Fibroblast of peridontal ligament (primary cell): ENCODE measurements at regions not wholly inside any gene's neighbourhood (a gene's known extent, or its start where the extent isn't known, plus 50 kb on each side); places are given as distances from the start of the nearest gene placed in this dataset.
A peak's percentile ranks its signal among the peaks of the same experiment; 100 is the strongest.

Experiments
- DNase-seq: peaks from one replicate; pipeline ENCODE4 v3.0.0-alpha.2; 2010; ENCODE audit errors: extremely low read depth

DNA sequence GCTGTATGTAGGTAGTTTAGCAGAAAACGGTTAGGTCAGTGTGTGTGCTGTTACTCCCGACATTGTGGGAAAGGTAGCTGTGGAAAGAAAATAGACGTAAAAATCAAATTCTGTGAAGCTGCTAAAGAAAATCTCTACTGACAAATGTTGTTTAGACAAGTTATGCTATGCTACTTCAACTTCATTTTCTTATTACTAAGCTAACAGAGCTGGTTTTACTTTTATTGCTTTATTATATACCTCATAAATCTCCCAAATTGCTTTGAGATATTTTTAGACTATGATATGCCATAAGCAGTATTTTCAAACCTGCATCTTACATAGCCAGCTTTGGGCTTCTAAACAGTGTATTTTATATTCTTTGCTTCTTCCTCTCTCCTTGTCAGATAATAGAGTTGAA lies 108.2 kb upstream of the PACRGL start:
- no peak for DNase-seq

DNA sequence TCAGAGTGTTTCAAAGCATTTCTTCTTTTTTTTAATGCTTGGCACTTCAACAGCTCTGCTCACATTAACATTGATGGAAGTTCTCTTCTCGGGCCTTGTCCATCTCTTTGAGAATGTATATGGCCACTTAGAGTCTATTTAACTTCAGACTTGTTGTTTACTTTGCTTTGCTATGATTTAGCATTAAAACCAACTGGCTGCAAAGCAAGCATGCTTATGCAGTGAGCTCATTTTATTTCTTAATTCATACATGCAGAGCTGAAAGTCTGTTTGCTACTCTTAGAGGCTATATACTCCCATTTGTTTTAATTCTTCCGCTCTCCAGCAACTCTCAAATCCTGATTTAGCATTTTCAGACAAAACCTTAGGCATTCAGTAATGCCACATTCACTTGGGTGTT lies 107.6 kb upstream of the PACRGL start:
- DNase-seq = peak; percentile 37

DNA sequence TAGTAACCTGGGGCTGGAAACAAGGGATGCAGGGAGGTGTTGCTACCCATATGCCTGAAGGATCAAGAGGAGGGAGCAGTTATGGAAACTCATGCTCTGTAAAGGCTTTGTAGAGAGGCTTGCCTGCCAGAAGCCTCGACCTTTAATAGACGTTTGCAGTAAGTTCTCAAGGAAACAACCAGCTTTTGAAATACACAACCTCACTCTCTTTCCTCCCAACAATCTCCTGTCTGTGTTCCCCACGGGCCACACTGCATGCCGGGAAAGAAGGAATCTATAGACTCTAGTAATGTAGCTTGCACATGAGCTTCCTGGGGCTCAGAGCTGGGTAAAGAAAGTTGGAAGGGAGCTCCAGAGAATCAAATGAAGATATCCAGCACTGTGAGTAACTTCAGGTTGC lies 101.6 kb upstream of the PACRGL start:
- no peak for DNase-seq

DNA sequence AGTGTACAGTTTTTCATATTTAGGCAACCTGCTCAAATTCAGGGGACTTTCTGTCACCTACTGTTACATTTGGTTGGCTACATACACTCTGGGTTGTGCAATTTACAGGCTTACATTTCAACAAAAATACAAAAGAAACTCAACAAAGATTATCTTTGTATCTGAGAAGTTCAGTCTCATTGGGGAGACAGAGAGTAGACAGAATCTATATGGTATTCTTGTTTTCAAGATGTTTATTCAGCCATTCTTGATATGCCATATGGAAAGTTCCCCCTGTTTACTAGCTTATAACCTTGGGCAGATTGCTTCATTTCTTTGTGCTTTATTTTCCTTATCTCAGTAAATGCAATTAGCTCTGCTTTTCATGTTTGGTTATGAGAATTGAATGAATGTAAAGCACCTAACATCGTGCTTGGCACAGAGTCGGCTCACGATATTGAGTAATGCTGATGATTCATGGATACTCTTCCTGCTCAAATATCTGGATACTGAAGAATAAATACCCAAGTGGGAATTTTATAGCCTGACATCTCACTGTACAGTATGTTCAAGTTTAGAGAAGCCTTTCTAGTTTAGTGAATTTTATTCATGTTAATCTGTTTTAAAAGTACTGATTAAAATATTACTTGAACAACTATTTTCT lies 96.5 kb upstream of the PACRGL start:
- DNase-seq = peak; percentile 74

DNA sequence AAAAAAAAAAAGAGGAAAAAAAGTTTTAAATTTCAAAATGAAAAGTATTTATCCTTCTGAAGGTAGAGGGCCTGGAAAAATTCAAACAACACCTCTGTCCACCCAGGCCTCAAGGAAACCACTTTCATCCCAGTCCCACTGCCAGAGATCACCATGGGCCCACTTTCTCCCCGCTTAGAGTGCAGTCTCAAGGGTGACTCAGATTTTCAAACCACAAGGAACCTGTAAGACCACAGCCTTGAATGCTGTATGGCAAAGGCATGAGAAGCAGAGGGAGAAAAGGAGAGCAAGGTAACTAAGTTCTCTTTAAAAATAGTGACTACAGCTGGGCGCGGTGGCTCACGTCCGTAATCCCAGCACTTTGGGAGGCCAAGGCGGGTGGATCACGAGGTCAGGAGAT lies 87.9 kb upstream of the PACRGL start:
- DNase-seq = no peak

DNA sequence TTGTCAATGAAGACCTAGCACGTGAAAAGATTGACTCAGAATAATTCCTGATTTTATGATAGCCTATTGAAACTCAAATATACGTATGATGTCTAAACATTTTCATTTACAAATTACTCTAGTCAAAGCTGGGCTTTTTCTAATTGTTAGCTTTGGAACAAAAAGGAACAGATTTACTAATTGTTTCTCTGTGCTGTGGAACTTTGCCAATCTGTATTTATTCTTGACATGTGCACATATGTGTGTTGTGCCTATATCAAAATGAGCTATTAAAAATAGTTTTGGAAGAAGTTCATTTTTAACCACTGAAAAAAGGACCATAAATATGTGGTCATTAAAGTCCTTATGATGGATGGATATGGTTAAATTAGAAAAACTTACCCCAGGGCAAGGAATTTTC lies 85.4 kb upstream of the PACRGL start:
- DNase-seq = no peak

DNA sequence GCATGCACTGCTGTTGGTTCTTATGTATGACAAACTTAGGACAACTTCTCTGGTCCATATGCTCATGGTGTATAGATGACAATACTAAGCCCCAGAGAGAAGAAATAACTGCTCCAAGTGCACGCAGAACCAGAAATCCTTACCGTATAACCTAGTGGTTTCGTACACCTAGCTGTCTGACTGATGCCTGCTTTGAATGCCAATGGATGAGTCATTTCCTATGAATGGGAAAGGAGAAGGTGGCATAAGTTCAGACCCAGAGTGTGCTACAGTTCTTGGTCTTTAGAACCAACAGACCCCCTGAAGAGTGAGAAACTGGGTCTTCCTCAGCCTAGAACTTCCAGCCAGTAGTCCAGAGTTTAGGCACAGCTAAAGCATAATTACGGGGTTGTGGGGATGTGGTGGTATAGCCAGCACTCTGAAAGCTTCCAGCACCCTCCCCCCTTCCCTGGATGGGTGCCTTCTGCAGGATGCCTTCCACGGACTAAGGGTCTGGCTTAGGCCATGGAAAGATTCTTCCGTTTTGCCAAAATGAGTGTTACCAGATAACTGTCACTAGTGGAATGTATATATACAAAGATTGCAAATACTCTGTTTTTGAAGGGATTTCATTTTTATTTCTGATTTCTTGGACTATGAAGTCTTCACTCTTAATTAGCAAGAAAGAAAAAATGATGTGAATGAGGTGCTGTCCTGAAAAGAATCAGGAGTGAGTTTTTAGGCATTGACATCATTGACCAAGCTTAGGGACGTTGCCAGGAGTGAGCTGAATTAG lies 84.6 kb upstream of the PACRGL start:
- DNase-seq = no peak

DNA sequence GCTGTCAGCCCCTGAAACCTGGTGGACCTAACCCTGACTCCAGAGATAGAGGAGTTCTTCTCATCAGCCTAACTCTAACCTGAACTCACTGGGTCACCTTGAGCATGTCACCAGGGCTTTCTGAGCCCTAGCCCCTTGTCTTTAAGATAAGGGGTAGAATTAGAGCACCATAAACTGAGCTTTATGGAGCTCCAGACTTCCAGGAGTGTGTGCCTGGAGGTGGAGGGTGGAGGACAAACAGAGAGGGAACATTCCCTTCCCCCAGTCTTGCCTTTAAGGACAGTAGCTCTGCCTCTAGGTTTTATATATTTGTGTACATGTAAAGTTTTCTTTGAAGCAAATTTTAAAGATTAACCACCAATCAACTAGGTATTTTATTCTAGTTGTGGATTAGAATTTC lies 83.9 kb upstream of the PACRGL start:
- DNase-seq = no peak

DNA sequence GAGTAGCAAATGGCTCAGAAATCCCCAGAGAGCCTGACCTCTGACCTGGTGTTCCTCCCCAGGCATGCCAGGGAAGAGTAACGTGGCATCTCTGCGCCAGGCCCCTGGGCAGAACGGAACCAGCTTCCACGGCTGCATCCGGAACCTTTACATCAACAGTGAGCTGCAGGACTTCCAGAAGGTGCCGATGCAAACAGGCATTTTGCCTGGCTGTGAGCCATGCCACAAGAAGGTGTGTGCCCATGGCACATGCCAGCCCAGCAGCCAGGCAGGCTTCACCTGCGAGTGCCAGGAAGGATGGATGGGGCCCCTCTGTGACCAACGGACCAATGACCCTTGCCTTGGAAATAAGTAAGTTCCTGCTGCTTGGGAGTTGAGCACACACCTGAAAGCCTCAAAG lies 83.4 kb upstream of the PACRGL start:
- DNase-seq = no peak

DNA sequence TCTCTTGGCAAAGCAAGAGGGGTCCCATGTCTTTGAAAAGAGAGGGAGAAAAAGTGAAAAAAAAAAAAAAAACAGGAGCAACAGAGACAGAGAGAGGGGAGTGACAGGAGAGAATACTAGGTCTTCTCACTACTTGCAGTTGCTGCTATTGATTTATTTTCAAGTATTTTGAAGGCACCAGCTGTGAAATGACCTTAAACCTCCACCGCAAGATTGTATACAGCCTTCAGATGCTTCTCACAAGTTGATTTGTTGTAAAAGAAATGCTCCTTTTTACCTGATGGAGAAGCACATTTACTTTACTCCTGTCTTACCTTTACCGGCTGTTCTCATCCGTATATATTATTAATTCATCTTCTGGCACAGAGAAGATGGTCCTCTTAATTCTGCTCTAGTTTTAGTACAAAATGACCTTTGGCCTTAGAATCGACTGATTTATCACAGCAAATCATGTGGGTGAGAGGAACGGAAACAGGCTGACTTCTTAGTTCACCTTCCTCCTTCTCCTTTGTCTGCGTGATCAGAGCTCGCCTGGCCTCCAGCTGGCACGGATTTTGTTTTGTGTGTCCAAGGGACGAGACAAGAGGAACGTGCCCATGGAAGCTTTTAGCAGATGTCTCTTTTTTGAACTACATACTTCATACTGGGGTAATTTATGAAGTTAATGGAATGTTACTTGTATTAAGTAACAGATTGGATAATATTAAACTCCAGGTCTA lies 82.4 kb upstream of the PACRGL start:
- DNase-seq = no peak

DNA sequence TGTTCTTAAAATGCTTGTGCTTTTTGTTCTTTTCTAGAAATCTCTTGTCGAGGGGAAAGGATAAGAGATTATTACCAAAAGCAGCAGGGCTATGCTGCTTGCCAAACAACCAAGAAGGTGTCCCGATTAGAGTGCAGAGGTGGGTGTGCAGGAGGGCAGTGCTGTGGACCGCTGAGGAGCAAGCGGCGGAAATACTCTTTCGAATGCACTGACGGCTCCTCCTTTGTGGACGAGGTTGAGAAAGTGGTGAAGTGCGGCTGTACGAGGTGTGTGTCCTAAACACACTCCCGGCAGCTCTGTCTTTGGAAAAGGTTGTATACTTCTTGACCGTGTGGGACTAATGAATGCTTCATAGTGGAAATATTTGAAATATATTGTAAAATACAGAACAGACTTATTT lies 81.5 kb upstream of the PACRGL start:
- DNase-seq = no peak

DNA sequence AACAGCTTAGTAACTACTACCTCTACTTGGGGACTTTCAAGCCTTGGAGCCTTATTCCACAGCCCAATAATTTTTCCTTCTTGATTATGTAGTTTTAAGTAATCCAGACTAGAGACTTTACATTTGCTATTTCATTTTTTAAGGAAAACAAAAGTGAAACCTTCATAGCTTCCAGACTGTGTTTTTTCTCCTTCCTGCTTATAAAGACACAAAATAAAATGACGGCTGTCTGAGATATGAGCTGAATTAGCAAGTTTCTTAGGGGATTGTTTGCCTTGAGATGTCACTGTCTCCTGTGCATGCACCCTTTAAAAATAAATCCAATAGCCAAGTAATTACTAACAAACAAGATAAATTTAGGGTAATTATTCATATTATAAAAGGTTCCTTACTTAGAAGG lies 78.8 kb upstream of the PACRGL start:
- peak; percentile 28 for DNase-seq

DNA sequence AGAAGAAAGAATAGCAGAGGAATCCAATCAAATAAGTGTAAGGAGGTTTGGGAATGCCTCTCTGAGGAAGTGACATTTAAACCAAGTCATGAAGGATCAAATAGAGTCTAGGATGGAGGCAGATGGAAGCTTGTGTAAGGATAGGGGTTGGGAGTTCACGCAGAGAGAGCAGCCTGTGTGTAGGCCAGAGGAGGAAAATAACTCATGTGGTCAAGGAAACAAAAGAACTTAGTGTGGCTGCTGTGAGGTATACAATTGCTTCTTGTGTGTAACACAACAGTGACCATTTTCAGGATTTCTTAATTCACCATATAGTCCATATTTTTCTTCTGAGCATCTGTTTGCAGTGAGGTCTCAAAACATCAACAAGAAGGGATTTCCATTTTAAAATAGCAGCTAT lies 77.6 kb upstream of the PACRGL start:
- no peak for DNase-seq

DNA sequence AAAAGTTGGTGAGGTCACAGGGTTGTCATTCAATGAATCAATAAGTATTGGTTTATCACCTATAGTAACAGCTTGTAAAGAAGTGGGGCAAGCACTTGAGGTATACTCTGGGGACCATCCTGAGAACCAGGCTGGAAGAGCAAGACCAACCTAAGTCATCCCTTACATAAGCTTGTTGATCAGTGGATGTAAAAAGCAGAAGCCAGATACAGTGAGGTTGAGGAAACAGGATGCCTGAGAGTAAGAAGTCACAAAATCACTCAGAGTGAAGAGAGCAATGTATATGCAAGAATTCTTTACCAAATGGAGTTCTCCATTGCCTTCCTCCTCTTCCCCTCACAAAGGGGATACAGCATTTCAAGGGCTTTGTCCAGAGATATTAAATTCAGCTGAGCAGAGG lies 76.3 kb upstream of the PACRGL start:
- DNase-seq = no peak

DNA sequence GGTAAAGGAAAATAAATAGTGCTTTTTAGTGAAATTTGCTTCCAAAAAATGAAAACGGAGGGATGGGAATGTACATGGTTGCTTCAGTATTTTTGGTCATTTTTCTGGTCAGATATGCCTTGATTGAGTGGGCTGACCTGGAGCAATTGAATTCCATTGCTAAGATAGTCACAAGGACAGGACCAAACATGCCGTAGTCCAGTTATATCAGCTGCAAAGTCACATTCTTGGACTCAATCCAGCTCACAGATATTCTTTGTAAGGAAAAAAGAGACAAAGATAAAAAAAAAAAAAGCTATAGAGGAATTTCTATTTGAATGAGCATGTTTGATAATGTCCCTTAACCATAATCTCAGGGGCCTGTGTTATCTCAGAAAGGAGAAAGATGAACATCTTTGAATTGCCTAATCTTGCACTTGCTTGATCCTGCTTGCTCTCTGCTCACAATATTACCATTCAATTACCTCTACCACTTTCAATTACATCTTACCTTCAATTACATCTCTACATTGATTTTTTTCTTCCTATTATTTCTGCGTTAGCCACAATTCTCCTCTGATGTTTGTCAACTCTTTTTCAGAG lies 75.4 kb upstream of the PACRGL start:
- DNase-seq = peak; percentile 42

DNA sequence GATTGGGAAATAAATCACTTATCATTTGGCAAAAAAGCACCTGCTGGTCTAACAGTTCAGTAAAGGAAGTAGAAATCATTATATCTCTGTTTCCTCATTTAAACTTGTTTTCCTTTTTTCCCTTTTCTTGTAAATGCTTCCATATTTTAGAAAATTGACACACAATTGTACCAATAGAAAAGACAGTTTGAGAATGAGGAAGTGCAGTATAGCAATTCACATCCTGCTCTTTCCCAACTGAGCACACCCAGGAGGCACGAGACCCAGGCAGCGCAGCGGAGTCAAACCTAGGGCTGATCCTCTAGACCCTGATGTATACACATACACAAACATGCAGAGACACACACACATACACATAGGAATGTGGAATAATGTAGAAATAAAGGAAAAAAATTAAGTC lies 74.8 kb upstream of the PACRGL start:
- no peak for DNase-seq

DNA sequence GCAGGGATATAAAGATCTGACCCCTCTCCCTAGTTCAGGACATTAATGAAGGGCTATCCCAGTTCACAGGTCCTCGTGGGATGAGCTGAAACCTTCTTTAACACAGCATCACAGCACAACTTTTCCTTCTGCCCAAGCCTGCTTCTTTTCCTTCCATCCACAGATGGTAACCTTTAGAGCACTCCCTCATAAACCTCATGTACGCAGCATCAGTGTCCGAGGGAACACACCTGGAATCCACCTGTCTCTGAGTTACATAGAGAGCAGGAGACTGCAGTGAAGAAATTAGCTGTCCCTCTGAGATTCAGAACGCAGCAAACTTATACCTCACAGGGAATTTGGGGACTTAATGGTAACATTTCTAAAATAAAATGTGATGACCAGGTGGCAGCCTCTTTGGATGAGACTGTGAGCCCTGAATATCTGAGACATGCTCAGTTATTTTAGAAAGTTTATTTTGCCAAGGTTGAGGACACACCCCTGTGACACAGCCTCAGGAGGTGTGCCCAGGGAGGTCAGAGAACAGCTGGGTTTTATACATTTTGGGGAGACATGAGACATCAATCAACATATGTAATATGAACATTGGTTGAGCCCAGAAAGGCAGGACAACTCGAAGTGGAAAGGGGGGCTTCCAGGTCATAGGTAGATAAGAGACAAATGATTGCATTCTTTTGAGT lies 73.8 kb upstream of the PACRGL start:
- DNase-seq = no peak

DNA sequence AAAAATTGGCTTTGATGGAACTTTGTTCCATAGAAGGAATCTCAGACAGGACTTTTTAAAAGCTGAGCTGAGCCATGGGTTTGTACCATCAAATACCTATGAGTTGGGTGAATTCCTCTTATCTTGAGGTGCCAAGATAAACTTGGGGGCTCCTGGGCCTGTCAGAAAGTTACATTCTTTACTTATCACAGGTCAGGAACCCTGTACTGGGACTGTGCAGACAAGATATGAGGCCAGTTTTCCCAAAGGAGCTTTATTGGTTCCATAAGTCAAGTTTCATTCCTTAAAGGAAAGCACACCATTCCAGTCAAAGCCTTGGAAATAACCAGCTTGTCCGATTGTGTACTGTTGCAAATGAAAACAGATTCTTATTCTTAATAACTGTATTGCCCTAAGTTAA lies 72.4 kb upstream of the PACRGL start:
- DNase-seq = no peak

DNA sequence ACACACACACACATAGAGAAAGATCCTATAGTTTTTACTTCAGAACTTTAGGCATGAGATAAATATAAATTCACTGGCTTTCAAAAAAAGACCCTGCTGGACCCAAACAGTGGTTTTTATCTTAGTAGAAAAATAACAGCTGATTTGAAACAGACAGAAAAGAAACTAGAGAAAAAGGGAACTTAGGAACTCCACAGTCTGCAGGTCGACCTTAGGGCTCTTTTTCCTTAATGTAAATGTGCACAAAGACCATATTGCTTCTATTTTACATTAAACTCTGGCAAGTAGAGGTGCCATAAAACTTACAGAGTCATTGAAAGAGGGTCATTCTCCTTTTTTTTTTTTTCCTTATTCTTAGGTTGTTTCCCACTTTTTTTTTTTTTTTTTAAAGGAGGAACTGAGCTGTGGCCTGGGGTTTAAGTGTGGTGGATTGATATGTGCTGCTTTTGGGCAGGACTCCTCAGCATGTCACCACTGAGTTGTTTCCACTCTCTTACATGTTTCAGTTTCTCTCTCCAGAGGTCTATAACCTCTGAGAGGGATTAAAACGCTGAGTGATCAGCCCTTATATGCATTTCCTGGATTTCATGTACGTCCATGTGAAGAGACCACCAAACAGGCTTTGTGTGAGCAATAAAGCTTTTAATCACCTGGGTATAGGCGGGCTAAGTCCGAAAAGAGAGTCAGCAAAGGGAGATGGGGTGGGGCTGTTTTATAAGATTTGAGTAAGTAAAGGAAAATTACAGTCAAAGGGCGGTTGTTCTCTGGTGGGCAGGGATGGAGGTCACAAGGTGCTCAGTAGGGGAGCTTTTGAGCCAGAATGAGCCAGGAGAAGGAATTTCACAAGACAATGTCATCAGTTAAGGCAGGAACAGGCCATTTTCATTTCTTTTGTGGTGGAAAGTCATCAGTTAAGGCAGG lies 70.8 kb upstream of the PACRGL start:
- DNase-seq = no peak

DNA sequence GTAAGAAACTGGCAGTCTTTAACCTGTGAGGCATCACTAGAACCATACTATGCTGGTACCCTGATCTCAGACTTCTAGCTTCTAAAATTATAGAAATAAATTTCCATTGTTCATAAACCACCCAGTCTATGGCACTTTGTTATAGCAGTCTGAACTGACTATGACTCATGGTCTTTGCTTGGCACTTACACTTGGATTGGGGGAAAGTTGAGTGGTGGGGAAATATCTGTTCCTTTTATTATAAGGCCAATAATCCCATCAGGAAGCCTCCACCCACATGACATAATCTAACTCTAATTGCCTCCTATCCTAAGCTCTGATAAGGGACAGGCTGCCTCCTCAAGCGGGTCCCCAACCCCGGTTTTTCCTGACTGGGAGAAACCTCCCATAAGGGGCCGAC lies 61.4 kb upstream of the PACRGL start:
- no peak for DNase-seq

DNA sequence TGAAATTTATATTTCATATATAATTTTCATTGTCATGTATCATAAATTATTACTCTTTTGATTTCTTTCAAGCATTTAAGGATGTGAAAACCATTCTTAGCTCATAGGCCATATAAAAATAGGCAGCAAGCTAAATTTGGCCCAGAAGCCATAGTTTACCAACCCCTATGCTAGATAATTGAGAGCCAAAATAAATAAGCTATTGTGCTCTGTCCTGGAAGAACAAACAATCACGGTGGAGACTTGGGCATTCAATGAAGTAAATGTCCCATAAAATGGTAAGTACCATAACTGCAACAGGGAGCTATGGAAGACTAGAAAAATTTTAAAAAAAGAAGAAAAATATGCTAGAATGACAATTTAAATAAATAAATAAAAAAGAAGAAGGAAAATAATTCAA lies 60.9 kb upstream of the PACRGL start:
- DNase-seq = no peak
